Neural cell (in vitro differentiated cells): ENCODE measurements at regions not wholly inside any gene's neighbourhood (a gene's known extent, or its start where the extent isn't known, plus 50 kb on each side); places are given as distances from the start of the nearest gene placed in this dataset.

Source experiments
- H2AFZ ChIP-seq: fragments of 200-600, 300-800 bp; sonication (generic), shearing (Covaris generic); 2 replicates; pipeline ENCODE4 v1.6.0; 2014; ENCODE audit warnings: low read depth, mild to moderate bottlenecking, antibody characterized with exemption, low read length, moderate library complexity
- H3F3A ChIP-seq: fragments of 200-600 bp; shearing (Covaris generic); 2 replicates; pipeline ENCODE4 v1.6.1; 2016; ENCODE audit warnings: mild to moderate bottlenecking, moderate library complexity, mixed read lengths, antibody characterized with exemption, low read length; ENCODE audit not compliant: insufficient read depth, poor library complexity, severe bottlenecking
- H3K27ac ChIP-seq: fragments of 200-600, 300-800 bp; sonication (generic), shearing (Covaris generic); 2 replicates; pipeline ENCODE4 v1.5.1; 2014; ENCODE audit warnings: mild to moderate bottlenecking, low read length, moderate library complexity
- H3K27me3 ChIP-seq: fragments of 300-800, 200-600 bp; sonication (generic), shearing (Covaris generic); 2 replicates; pipeline ENCODE4 v1.6.0; 2014; ENCODE audit warnings: mild to moderate bottlenecking, low read depth, low read length, moderate library complexity; ENCODE audit not compliant: insufficient read depth
- H3K36me3 ChIP-seq: fragments of 300-800, 200-600 bp; sonication (generic), shearing (Covaris generic); 2 replicates; pipeline ENCODE4 v1.5.1; 2014; ENCODE audit warnings: mild to moderate bottlenecking, antibody characterized with exemption, low read length, moderate library complexity; ENCODE audit not compliant: insufficient read depth
- H3K4me2 ChIP-seq: fragments of 300-800, 200-600 bp; sonication (generic), shearing (Covaris generic); 2 replicates; pipeline ENCODE4 v1.6.0; 2014; ENCODE audit warnings: mild to moderate bottlenecking, low read length
- H3K4me3 ChIP-seq: fragments of 300-800, 200-600 bp; sonication (generic), shearing (Covaris generic); 2 replicates; pipeline ENCODE4 v1.5.1; 2014; ENCODE audit warnings: mild to moderate bottlenecking, low read length, moderate library complexity
- H3K79me2 ChIP-seq: fragments of 200-600 bp; shearing (Covaris generic); replicated peaks from 2 replicates; pipeline ENCODE4 v1.6.0; 2014; ENCODE audit warnings: mild to moderate bottlenecking, low read length, moderate library complexity; ENCODE audit not compliant: insufficient read depth
- H3K9ac ChIP-seq: fragments of 300-800, 200-600 bp; sonication (generic), shearing (Covaris generic); 2 replicates; pipeline ENCODE4 v1.6.1; 2016; ENCODE audit warnings: mild to moderate bottlenecking, low read length, mixed read lengths
- H3K9me2 ChIP-seq: fragments of 200-600 bp; shearing (Covaris generic); 2 replicates; pipeline ENCODE4 v1.6.1; 2016; ENCODE audit warnings: mild to moderate bottlenecking, low read length, mixed read lengths; ENCODE audit not compliant: insufficient read depth
- H3K9me3 ChIP-seq: fragments of 200-600, 300-800 bp; sonication (generic), shearing (Covaris generic); 2 replicates; pipeline ENCODE4 v1.6.1; 2016; ENCODE audit warnings: mild to moderate bottlenecking, mixed run types, low read length, moderate library complexity, mixed read lengths
- H4K20me1 ChIP-seq: fragments of 200-600 bp; shearing (Covaris generic); 2 replicates; pipeline ENCODE4 v1.6.1; 2016; ENCODE audit warnings: mild to moderate bottlenecking, mixed run types; ENCODE audit not compliant: insufficient read depth
- CTCF ChIP-seq: fragments of 450-650 bp; IDR thresholded peaks from 2 replicates; pipeline ENCODE4 v1.5.1; 2014; ENCODE audit warnings: antibody characterized with exemption, mild to moderate bottlenecking, moderate library complexity; ENCODE audit not compliant: poor library complexity, severe bottlenecking
- EP300 ChIP-seq: fragments of 450-650 bp; conservative IDR thresholded peaks from 2 replicates; pipeline ENCODE4 v1.6.1; 2014; ENCODE audit warnings: antibody characterized with exemption, mild to moderate bottlenecking, moderate library complexity; ENCODE audit not compliant: poor library complexity, severe bottlenecking
- EZH2 ChIP-seq: fragments of 200-600, 300-800 bp; shearing (Covaris generic), sonication (generic); IDR thresholded peaks from 2 replicates; pipeline ENCODE4 v1.6.1; 2014; ENCODE audit warnings: antibody characterized with exemption, low read length, borderline replicate concordance, mild to moderate bottlenecking; ENCODE audit not compliant: insufficient read depth, poor library complexity, severe bottlenecking
- MXI1 ChIP-seq: fragments of 450-650 bp; conservative IDR thresholded peaks from 2 replicates; pipeline ENCODE4 v1.6.1; 2014; ENCODE audit warnings: antibody characterized with exemption, mild to moderate bottlenecking; ENCODE audit not compliant: poor library complexity, severe bottlenecking
- POLR2AphosphoS5 ChIP-seq: IDR thresholded peaks from 2 replicates; pipeline ENCODE4 v1.6.1; 2012
- RAD21 ChIP-seq: fragments of 450-650 bp; conservative IDR thresholded peaks from 2 replicates; pipeline ENCODE4 v1.6.1; 2014; ENCODE audit warnings: antibody characterized with exemption, mild to moderate bottlenecking, moderate library complexity
- REST ChIP-seq: IDR thresholded peaks from 2 replicates; pipeline ENCODE4 v1.6.1; 2012; ENCODE audit warnings: borderline replicate concordance
- SMC3 ChIP-seq: fragments of 450-650 bp; conservative IDR thresholded peaks from 2 replicates; pipeline ENCODE4 v1.6.1; 2014; ENCODE audit warnings: antibody characterized with exemption, mild to moderate bottlenecking, moderate library complexity; ENCODE audit not compliant: poor library complexity
- TAF1 ChIP-seq: IDR thresholded peaks from 2 replicates; pipeline ENCODE4 v1.6.1; 2012; ENCODE audit warnings: low read depth

GRCh38 chr2:237254369-237254861, 159.5 kb downstream of the COL6A3 start:
- Histone ChIP-seq H3K4me3 (no peak overlapping the region), H3F3A (no peaks in the 10 kb centered on the region), H3K36me3 (no peaks in the 10 kb centered on the region), H3K27ac (no peak overlapping the region), H3K9me2 (no peaks in the 10 kb centered on the region), H4K20me1 (no peaks in the 10 kb centered on the region), H2AFZ (no peak overlapping the region), H3K9me3 (no peaks in the 10 kb centered on the region), H3K79me2 (no peaks in the 10 kb centered on the region), H3K27me3 (no peaks in the 10 kb centered on the region), H3K9ac (no peak overlapping the region), H3K4me2 (no peak overlapping the region)
- TF ChIP-seq EP300 (no peak), RAD21 (no peak), EZH2 (no peak), MXI1 (no peak), POLR2AphosphoS5 (no peak), REST (no peak), TAF1 (no peak), SMC3 (no peak), CTCF (no peak)

- H4K20me1 ChIP-seq, result no peaks in the 10 kb centered on the region
- H2AFZ ChIP-seq, result no peak overlapping the region
- H3K4me3 ChIP-seq, result no peak overlapping the region
- no peaks in the 10 kb centered on the region for H3K27me3 ChIP-seq
- H3F3A ChIP-seq, result no peaks in the 10 kb centered on the region
- H3K9me2 ChIP-seq, result no peaks in the 10 kb centered on the region
- no peak overlapping the region for H3K9ac ChIP-seq
- TF ChIP-seq EP300 (no peak), EZH2 (no peak), MXI1 (no peak), RAD21 (no peak), TAF1 (no peak), SMC3 (no peak), CTCF (no peak), REST (no peak), POLR2AphosphoS5 (no peak)
- no peak overlapping the region for H3K27ac ChIP-seq
- no peak overlapping the region for H3K4me2 ChIP-seq
- no peaks in the 10 kb centered on the region for H3K36me3 ChIP-seq
- H3K79me2 ChIP-seq, result no peaks in the 10 kb centered on the region
- H3K9me3 ChIP-seq, result no peaks in the 10 kb centered on the region
These were observed 158.9 kb downstream of the COL6A3 start for GRCh38 chr2:237254911-237255578.
